Cardiac muscle cell (in vitro differentiated cells and primary cell): ENCODE measurements at regions not wholly inside any gene's neighbourhood (a gene's known extent, or its start where the extent isn't known, plus 50 kb on each side); places are given as distances from the start of the nearest gene placed in this dataset.

Experiments used
- DNase-seq, 2 donors: peaks; one replicate each; pipeline versions ENCODE4 v3.0.0 to v3.0.0-alpha.2; 2010 to 2017; ENCODE audit warnings: low read depth in 1 of 2, low spot score in 1 of 2
- H3K27ac ChIP-seq: fragments of 200-600 bp; sonication (generic); 2 replicates; pipeline ENCODE4 v1.5.1; 2016
- H3K27me3 ChIP-seq: fragments of 200-600 bp; sonication (generic); 2 replicates; pipeline ENCODE4 v1.6.0; 2016; ENCODE audit warnings: control low read depth
- H3K36me3 ChIP-seq: fragments of 200-600 bp; sonication (generic); 2 replicates; pipeline ENCODE4 v1.5.1; 2016; ENCODE audit warnings: control low read depth
- H3K4me1 ChIP-seq: fragments of 200-600 bp; sonication (generic); 2 replicates; pipeline ENCODE4 v1.8.1; 2017; ENCODE audit warnings: low read depth, mild to moderate bottlenecking, mixed run types
- H3K4me3 ChIP-seq: fragments of 200-600 bp; sonication (generic); 2 replicates; pipeline ENCODE4 v1.5.1; 2016; ENCODE audit warnings: mild to moderate bottlenecking
- H3K9me3 ChIP-seq: fragments of 200-600 bp; sonication (generic); 2 replicates; pipeline ENCODE4 v1.5.1; 2017; ENCODE audit warnings: low read depth, mild to moderate bottlenecking, control low read depth
- CTCF ChIP-seq: IDR thresholded peaks from 2 replicates; pipeline ENCODE4 v1.5.1; 2012; ENCODE audit warnings: low read depth, mild to moderate bottlenecking, low read length

GRCh38 chr4:178784491-178784890, 1342.3 kb upstream of the AGA start:
- DNase-seq: no peak
- TF ChIP-seq CTCF: no peak

GRCh38 chr4:178789279-178789678, 1347.0 kb upstream of the AGA start:
- no peak for TF ChIP-seq CTCF
- Histone ChIP-seq H3K4me1 (no peaks in the 10 kb centered on the region), H3K9me3 (no peaks in the 10 kb centered on the region), H3K27me3 (no peaks in the 10 kb centered on the region), H3K36me3 (no peaks in the 10 kb centered on the region), H3K27ac (no peak overlapping the region), H3K4me3 (no peak overlapping the region)
- no peak for DNase-seq

More at GRCh38 chr4:178784491-178784890, 1342.3 kb upstream of the AGA start:
- Histone ChIP-seq H3K4me3 (no peak overlapping the region), H3K36me3 (no peaks in the 10 kb centered on the region), H3K27ac (no peak overlapping the region), H3K27me3 (no peaks in the 10 kb centered on the region), H3K4me1 (peaks cover 8% of the 10 kb centered on the region), H3K9me3 (no peaks in the 10 kb centered on the region)

GRCh38 chr4:178799204-178799603, 1357.0 kb upstream of the AGA start:
- H3K36me3 ChIP-seq: no peaks in the 10 kb centered on the region
- no peak for TF ChIP-seq CTCF
- DNase-seq: no peak

GRCh38 chr4:178808106-178808505, 1365.9 kb upstream of the AGA start:
- no peak for TF ChIP-seq CTCF
- H3K4me1 ChIP-seq: no peaks in the 10 kb centered on the region
- H3K9me3 ChIP-seq: no peaks in the 10 kb centered on the region
- no peak overlapping the region for H3K4me3 ChIP-seq
- H3K27me3 ChIP-seq: no peaks in the 10 kb centered on the region
- no peak for DNase-seq
- H3K36me3 ChIP-seq: no peaks in the 10 kb centered on the region
- H3K27ac ChIP-seq: no peak overlapping the region

More at GRCh38 chr4:178799204-178799603, 1357.0 kb upstream of the AGA start:
- H3K27me3 ChIP-seq: no peaks in the 10 kb centered on the region
- H3K9me3 ChIP-seq: no peaks in the 10 kb centered on the region
- no peak overlapping the region for H3K27ac ChIP-seq
- H3K4me1 ChIP-seq: no peaks in the 10 kb centered on the region
- H3K4me3 ChIP-seq: no peak overlapping the region

GRCh38 chr4:178809921-178810320, 1367.7 kb upstream of the AGA start:
- no peak overlapping the region for H3K4me3 ChIP-seq
- no peak for DNase-seq
- no peak for TF ChIP-seq CTCF

GRCh38 chr4:178811356-178811755, 1369.1 kb upstream of the AGA start:
- H3K4me3 ChIP-seq: no peak overlapping the region
- H3K27ac ChIP-seq: no peak overlapping the region
- H3K4me1 ChIP-seq: no peaks in the 10 kb centered on the region
- no peaks in the 10 kb centered on the region for H3K27me3 ChIP-seq
- no peaks in the 10 kb centered on the region for H3K9me3 ChIP-seq
- no peak for DNase-seq
- TF ChIP-seq CTCF: no peak
- H3K36me3 ChIP-seq: no peaks in the 10 kb centered on the region

More at GRCh38 chr4:178809921-178810320, 1367.7 kb upstream of the AGA start:
- Histone ChIP-seq H3K4me1 (no peaks in the 10 kb centered on the region), H3K9me3 (no peaks in the 10 kb centered on the region), H3K27me3 (no peaks in the 10 kb centered on the region), H3K27ac (no peak overlapping the region), H3K36me3 (no peaks in the 10 kb centered on the region)
